Cardiac muscle cell (in vitro differentiated cells and primary cell): ENCODE measurements at regions not wholly inside any gene's neighbourhood (a gene's known extent, or its start where the extent isn't known, plus 50 kb on each side); places are given as distances from the start of the nearest gene placed in this dataset.
A peak's percentile ranks its signal among the peaks of the same experiment; 100 is the strongest.
"Not testable (repeated sequence)": the region's sequence is repeated elsewhere in the genome, so short reads cannot be mapped to it uniquely, and the experiment has no call there.

Source experiments
- DNase-seq, 2 donors: peaks; one replicate each; pipeline versions ENCODE4 v3.0.0 to v3.0.0-alpha.2; 2010 to 2017; ENCODE audit warnings: low read depth in 1 of 2, low spot score in 1 of 2
- H3K27ac ChIP-seq: fragments of 200-600 bp; sonication (generic); 2 replicates; pipeline ENCODE4 v1.5.1; 2016
- H3K27me3 ChIP-seq: fragments of 200-600 bp; sonication (generic); 2 replicates; pipeline ENCODE4 v1.6.0; 2016; ENCODE audit warnings: control low read depth
- H3K36me3 ChIP-seq: fragments of 200-600 bp; sonication (generic); 2 replicates; pipeline ENCODE4 v1.5.1; 2016; ENCODE audit warnings: control low read depth
- H3K4me1 ChIP-seq: fragments of 200-600 bp; sonication (generic); 2 replicates; pipeline ENCODE4 v1.8.1; 2017; ENCODE audit warnings: low read depth, mild to moderate bottlenecking, mixed run types
- H3K4me3 ChIP-seq: fragments of 200-600 bp; sonication (generic); 2 replicates; pipeline ENCODE4 v1.5.1; 2016; ENCODE audit warnings: mild to moderate bottlenecking
- H3K9me3 ChIP-seq: fragments of 200-600 bp; sonication (generic); 2 replicates; pipeline ENCODE4 v1.5.1; 2017; ENCODE audit warnings: low read depth, mild to moderate bottlenecking, control low read depth
- CTCF ChIP-seq: IDR thresholded peaks from 2 replicates; pipeline ENCODE4 v1.5.1; 2012; ENCODE audit warnings: low read depth, mild to moderate bottlenecking, low read length

- Histone ChIP-seq H3K36me3 (no peaks in the 10 kb centered on the region), H3K27ac (no peak overlapping the region), H3K4me1 (no peaks in the 10 kb centered on the region), H3K27me3 (no peaks in the 10 kb centered on the region), H3K4me3 (no peak overlapping the region), H3K9me3 (no peaks in the 10 kb centered on the region)
- DNase-seq, result no peak
- TF ChIP-seq CTCF, result no peak
These were observed 276.8 kb downstream of the KCNRG start for GRCh38 chr13:50292081-50292480.

- H3K36me3 ChIP-seq, H3K9me3 ChIP-seq, H3K4me3 ChIP-seq, DNase-seq, H3K27ac ChIP-seq, H3K27me3 ChIP-seq, H3K4me1 ChIP-seq: not testable (repeated sequence)
These were observed 279.2 kb downstream of the KCNRG start for GRCh38 chr13:50294425-50294824.

DNA sequence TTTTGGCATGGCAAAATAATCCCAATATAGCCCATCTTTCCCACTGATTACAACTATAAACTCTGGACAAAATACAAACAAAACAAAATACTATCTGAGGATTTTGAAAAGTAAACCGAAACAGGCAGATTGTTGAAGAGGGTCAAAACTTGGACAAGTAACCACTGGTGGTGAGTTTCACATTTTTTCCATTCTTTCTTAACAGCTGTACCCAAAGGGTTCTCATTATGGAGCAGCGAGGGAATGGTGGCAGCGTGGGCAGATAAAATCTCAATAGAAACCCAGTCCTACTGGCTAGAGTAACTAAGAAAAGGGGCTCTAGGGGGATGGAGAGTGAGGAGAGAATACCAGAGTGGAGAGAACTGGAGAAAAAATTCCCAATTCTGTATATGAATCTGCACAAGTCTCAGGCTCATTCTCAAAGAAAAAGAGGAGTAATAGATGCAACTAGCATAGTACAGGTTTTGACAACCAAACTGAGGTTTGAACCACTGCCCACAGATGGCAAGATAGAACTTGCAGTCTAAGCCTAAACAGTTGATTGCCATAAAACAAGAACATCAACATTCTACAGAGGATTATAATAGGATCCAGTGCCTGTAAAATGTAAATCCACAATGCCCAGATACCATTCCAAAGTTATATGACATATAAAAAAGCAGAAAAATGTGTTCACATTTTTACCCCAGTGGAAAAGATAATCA, 284.5 kb downstream of the KCNRG start:
- Histone ChIP-seq H3K27ac (no peak overlapping the region), H3K9me3 (no peaks in the 10 kb centered on the region), H3K4me1 (no peaks in the 10 kb centered on the region), H3K27me3 (no peaks in the 10 kb centered on the region), H3K36me3 (no peaks in the 10 kb centered on the region), H3K4me3 (no peak overlapping the region)
- no peak for DNase-seq
- TF ChIP-seq CTCF, result no peak

DNA sequence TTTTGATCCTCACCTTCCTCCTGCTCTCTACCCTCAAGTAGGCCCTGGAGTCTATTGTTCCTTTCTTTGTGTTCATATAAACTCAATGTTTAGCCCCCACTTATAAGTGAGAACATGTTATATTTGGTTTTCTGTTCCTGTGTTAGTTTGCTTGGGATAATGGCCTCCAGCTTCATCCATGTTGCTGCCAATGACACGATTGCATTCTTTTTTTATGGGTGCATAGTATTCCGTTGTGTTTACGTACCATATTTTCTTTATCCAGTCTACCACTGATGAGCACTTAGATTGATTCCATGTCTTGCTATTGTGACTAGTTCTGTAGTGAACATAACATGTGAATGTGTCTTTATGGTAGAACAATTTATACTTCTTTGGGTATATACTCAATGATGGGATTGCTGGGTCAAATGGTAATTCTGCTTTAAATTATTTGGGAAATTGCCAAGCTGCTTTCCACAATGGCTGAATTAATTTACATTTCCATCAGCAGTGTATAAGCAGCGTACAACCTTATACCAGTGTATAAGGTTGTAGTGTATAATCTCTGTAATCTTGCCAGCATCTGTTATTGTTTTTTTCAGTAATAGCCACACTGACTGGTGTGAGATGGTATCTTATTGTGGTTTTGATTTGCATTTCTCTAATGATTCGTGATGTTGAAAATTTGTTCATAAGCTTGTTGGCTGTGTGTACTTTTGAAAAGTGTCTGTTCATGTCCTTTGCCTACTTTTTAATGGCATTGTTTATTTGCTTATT, 288.9 kb downstream of the KCNRG start:
- Histone ChIP-seq H3K27me3 (no peaks in the 10 kb centered on the region), H3K27ac (no peak overlapping the region), H3K9me3 (no peaks in the 10 kb centered on the region), H3K4me1 (no peaks in the 10 kb centered on the region), H3K36me3 (no peaks in the 10 kb centered on the region), H3K4me3 (no peak overlapping the region)
- no peak for DNase-seq
- TF ChIP-seq CTCF, result no peak

DNA sequence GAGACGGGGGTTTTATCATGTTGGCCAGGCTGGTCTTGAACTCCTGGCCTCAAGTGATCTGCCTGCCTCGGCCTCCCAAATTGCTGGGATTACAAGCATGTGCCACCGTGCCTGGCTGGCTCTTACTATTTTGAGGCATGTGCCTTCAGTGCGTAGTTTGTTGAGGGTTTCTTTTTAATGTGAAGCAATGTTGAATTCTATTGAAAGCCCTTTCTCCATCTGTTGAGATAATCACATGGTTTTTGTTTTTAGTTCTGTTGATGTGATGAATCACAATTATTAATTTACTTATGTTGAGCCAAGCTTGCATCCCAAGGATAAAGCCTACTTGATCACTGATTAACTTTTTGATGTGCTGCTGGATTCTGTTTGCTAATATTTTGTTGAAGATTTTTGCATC, 290.9 kb downstream of the KCNRG start:
- no peak for TF ChIP-seq CTCF
- Histone ChIP-seq H3K27ac (no peak overlapping the region), H3K4me1 (no peaks in the 10 kb centered on the region), H3K27me3 (no peaks in the 10 kb centered on the region), H3K4me3 (no peak overlapping the region), H3K36me3 (no peaks in the 10 kb centered on the region), H3K9me3 (no peaks in the 10 kb centered on the region)
- no peak for DNase-seq

DNA sequence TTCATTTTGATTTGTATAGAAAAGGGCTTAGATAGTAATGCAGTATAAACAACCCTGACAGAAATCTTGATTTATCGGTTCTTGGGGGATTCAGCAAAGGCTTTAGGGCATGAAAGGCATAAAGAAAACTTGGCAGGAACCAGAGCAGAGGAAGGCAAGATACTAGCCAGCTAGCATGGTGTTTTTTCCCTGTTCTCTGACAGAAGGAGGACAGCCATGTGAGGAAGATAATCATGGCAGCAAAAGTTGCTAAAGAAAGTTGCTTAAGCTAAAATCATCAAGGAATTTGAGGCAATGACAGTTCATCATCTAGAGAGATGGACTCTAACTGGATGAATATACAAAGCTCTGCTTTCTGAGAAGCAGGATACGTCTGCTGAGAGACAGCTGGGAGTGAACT, 294.1 kb downstream of the KCNRG start:
- no peaks in the 10 kb centered on the region for H3K36me3 ChIP-seq
- TF ChIP-seq CTCF, result no peak
- H3K27ac ChIP-seq, result no peak overlapping the region
- H3K27me3 ChIP-seq, result no peaks in the 10 kb centered on the region
- no peaks in the 10 kb centered on the region for H3K9me3 ChIP-seq
- DNase-seq, result peak in 1 of 2 donors; percentile 22
- no peak overlapping the region for H3K4me3 ChIP-seq
- no peaks in the 10 kb centered on the region for H3K4me1 ChIP-seq
